PC-3 (cell line): ENCODE measurements at regions not wholly inside any gene's neighbourhood (a gene's known extent, or its start where the extent isn't known, plus 50 kb on each side); places are given as distances from the start of the nearest gene placed in this dataset.

Experiments
- ATAC-seq: fragments of 200-7000 bp; cut with Tn5 transposase; 2 replicates; pipeline ENCODE4 v1.9.1; 2020; ENCODE audit warnings: mild to moderate bottlenecking, moderate library complexity
- BruUV-seq: library from RNA; stranded (reverse); fragments of 400-500 nt; replicated peaks from 2 replicates; lab custom pipeline; 2021; lab: Mats Ljungman, UMichigan
- CTCF ChIA-PET: fragments of 300-600 bp; sonication (Branson Sonifier 250); formaldehyde crosslinking; loops from one replicate; lab custom pipeline; 2022; ENCODE audit warnings: antibody characterized with exemption; lab: Charles Lee
- POLR2A ChIA-PET: fragments of 300-600 bp; sonication (Branson Sonifier 250); formaldehyde crosslinking; loops from one replicate; lab custom pipeline; 2022; ENCODE audit warnings: antibody characterized with exemption; ENCODE audit not compliant: unreplicated experiment; lab: Charles Lee
- DNase-seq: peaks from one replicate; pipeline ENCODE4 v3.0.0-alpha.2; 2015
- H2AFZ ChIP-seq: fragments of 300-600 bp; sonication (generic); 2 replicates; pipeline ENCODE4 v1.6.0; 2016; ENCODE audit warnings: antibody characterized with exemption, low read length
- H3F3A ChIP-seq: fragments of 300-600 bp; sonication (generic); one replicate; pipeline ENCODE4 v1.6.0; 2017; ENCODE audit warnings: antibody characterized with exemption, low read length, control low read depth, mild to moderate bottlenecking; ENCODE audit not compliant: unreplicated experiment
- H3K27ac ChIP-seq: fragments of 300-600 bp; sonication (generic); 2 replicates; pipeline ENCODE4 v1.5.1; 2016; ENCODE audit warnings: mild to moderate bottlenecking, low read length
- H3K27me3 ChIP-seq: fragments of 300-600 bp; sonication (generic); 2 replicates; pipeline ENCODE4 v1.6.1; 2016; ENCODE audit warnings: low read length, mixed read lengths
- H3K36me3 ChIP-seq: fragments of 300-600 bp; sonication (generic); 2 replicates; pipeline ENCODE4 v1.6.1; 2016; ENCODE audit warnings: low read depth, mixed run types, low read length, mixed read lengths
- H3K4me1 ChIP-seq: fragments of 300-600 bp; sonication (generic); 2 replicates; pipeline ENCODE4 v1.5.1; 2016; ENCODE audit warnings: low read length; ENCODE audit not compliant: insufficient read depth
- H3K4me2 ChIP-seq: fragments of 300-600 bp; sonication (generic); 2 replicates; pipeline ENCODE4 v1.6.0; 2016; ENCODE audit warnings: low read length
- H3K4me3 ChIP-seq: fragments of 300-600 bp; sonication (generic); 2 replicates; pipeline ENCODE4 v1.5.1; 2016; ENCODE audit warnings: mild to moderate bottlenecking, low read length, mixed read lengths
- H3K79me2 ChIP-seq: fragments of 300-600 bp; sonication (generic); 2 replicates; pipeline ENCODE4 v1.6.1; 2017; ENCODE audit warnings: low read length, mixed read lengths
- H3K9ac ChIP-seq: fragments of 300-600 bp; sonication (generic); 2 replicates; pipeline ENCODE4 v1.6.0; 2016; ENCODE audit warnings: mild to moderate bottlenecking, low read length
- H3K9me2 ChIP-seq: fragments of 300-600 bp; sonication (generic); replicated peaks from 2 replicates; pipeline ENCODE4 v1.6.1; 2016; ENCODE audit warnings: mixed run types, low read length, mixed read lengths
- H3K9me3 ChIP-seq: fragments of 300-600 bp; sonication (generic); 2 replicates; pipeline ENCODE4 v1.6.1; 2016; ENCODE audit warnings: low read length, mixed read lengths
- H4K20me1 ChIP-seq: fragments of 300-600 bp; sonication (generic); 2 replicates; pipeline ENCODE4 v1.6.1; 2016; ENCODE audit warnings: low read length, mixed read lengths
- EZH2 ChIP-seq: fragments of 300-600 bp; sonication (generic); IDR thresholded peaks from one replicate; pipeline ENCODE4 v1.6.1; 2017; ENCODE audit warnings: antibody characterized with exemption, mild to moderate bottlenecking, low read length; ENCODE audit not compliant: unreplicated experiment
- EZH2phosphoT487 ChIP-seq: fragments of 300-600 bp; sonication (generic); IDR thresholded peaks from 2 replicates; pipeline ENCODE4 v1.6.1; 2018; ENCODE audit warnings: mild to moderate bottlenecking, antibody characterized with exemption, low read length, borderline replicate concordance
- intact Hi-C: fragments of 100-400 bp; cut with micrococcal nuclease; formaldehyde crosslinking; loops from 2 replicates; pipeline ENCODE4 v1.9.0; 2023
- TF ChIP-seq, protein P1 (sequence below): fragments of 300-600 bp; sonication (generic); conservative IDR thresholded peaks from 2 replicates; pipeline ENCODE4 v1.5.1; 2017; ENCODE audit warnings: antibody characterized with exemption, low read depth, mild to moderate bottlenecking, low read length

DNA sequence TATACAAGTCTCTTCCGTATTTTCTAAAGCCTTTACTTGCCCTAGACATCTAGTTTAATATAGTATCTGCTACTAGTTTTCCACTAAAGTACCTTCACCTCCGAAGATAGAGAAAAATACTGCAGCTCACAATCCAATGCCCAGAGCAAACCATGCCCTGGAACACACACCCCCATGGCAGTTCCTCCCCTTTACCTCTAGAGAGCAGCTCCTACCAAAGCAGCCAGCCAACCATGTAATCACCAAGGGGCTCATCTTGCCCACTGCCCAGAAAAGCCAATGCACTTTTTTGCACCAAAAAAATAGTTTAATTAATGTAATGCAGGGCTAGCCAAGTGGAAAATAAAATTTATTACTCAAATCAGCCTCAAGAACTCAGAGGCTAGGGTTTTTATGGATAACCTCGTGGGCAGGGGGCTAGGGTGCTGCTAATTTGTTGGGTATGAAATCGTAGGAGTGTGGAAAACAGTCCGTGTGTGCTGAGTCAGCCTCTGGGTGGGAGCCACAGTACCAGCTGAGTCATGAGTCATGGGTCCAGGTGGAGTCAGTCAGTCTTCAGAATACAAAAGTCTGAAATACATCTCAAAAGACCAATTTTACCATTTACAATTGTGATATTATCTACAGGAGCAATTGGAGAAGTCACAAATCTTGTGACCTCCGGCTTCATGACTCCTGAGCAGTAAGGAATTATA, 120.1 kb upstream of the ACO1 start:
- H4K20me1 ChIP-seq = no peaks in the 10 kb centered on the region
- ATAC-seq = peak; percentile 33; the same call in 1 of the 2 replicates
- intact Hi-C loops = no loop called here
- H3K79me2 ChIP-seq = no peaks in the 10 kb centered on the region
- TF ChIP-seq, protein P1, sequence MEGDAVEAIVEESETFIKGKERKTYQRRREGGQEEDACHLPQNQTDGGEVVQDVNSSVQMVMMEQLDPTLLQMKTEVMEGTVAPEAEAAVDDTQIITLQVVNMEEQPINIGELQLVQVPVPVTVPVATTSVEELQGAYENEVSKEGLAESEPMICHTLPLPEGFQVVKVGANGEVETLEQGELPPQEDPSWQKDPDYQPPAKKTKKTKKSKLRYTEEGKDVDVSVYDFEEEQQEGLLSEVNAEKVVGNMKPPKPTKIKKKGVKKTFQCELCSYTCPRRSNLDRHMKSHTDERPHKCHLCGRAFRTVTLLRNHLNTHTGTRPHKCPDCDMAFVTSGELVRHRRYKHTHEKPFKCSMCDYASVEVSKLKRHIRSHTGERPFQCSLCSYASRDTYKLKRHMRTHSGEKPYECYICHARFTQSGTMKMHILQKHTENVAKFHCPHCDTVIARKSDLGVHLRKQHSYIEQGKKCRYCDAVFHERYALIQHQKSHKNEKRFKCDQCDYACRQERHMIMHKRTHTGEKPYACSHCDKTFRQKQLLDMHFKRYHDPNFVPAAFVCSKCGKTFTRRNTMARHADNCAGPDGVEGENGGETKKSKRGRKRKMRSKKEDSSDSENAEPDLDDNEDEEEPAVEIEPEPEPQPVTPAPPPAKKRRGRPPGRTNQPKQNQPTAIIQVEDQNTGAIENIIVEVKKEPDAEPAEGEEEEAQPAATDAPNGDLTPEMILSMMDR = no peak
- TF ChIP-seq EZH2 = no peak
- no peaks in the 10 kb centered on the region for H3K9me3 ChIP-seq
- POLR2A ChIA-PET = no interaction called here
- no peak overlapping the region for H3K4me3 ChIP-seq
- H3K36me3 ChIP-seq = no peaks in the 10 kb centered on the region
- peaks cover 27% of the 10 kb centered on the region for H3K27me3 ChIP-seq
- H2AFZ ChIP-seq = no peak overlapping the region
- H3K4me1 ChIP-seq = no peaks in the 10 kb centered on the region
- peak overlapping the region; percentile 11; the same call in 1 of the 2 replicates for H3K4me2 ChIP-seq
- H3K9ac ChIP-seq = no peak overlapping the region
- DNase-seq = peak; percentile 45
- H3K27ac ChIP-seq = no peak overlapping the region
- CTCF ChIA-PET = no interaction called here
- H3K9me2 ChIP-seq = no peaks in the 10 kb centered on the region
- no TSS peak for BruUV-seq
- no peaks in the 10 kb centered on the region for H3F3A ChIP-seq

DNA sequence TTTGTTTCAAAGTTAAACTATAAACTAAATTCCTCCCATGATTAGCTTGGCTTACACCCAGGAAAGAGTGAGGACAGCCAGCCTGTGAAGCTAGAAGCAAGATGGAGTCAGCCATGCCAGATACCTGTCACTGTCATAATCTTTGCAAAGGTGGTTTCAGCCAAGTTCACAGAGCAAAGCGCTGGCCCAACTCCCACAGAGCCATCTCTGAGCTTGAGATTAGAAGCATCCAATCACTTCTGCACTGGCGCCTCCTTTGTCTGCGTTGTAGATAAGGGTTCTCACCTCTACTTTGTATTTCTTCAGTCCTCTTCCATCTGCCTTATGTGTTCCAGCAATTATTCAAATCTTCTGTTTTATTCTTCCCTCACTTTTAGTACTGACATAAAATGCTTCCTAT, 119.4 kb upstream of the ACO1 start:
- intact Hi-C loops = no loop called here
- Histone ChIP-seq H3K27me3 (peaks cover 27% of the 10 kb centered on the region), H3K79me2 (no peaks in the 10 kb centered on the region), H3K27ac (no peak overlapping the region), H3K4me3 (no peak overlapping the region), H3F3A (no peaks in the 10 kb centered on the region), H3K9me2 (no peaks in the 10 kb centered on the region), H3K4me2 (no peak overlapping the region), H3K9me3 (no peaks in the 10 kb centered on the region), H2AFZ (no peak overlapping the region), H3K4me1 (no peaks in the 10 kb centered on the region), H3K9ac (no peak overlapping the region), H3K36me3 (no peaks in the 10 kb centered on the region), H4K20me1 (no peaks in the 10 kb centered on the region)
- DNase-seq (no peak), ATAC-seq (no peak)
- ChIA-PET POLR2A (no interaction called here), CTCF (no interaction called here)
- BruUV-seq = no TSS peak
- no peak for TF ChIP-seq EZH2phosphoT487
- TF ChIP-seq, protein P1 = no peak
- TF ChIP-seq EZH2 = no peak

- Histone ChIP-seq H2AFZ (no peak overlapping the region), H3K4me2 (no peak overlapping the region), H3K4me3 (no peak overlapping the region), H3K4me1 (no peaks in the 10 kb centered on the region), H3K79me2 (no peaks in the 10 kb centered on the region), H3K27ac (no peak overlapping the region), H3F3A (no peaks in the 10 kb centered on the region), H3K9me2 (no peaks in the 10 kb centered on the region), H3K9me3 (no peaks in the 10 kb centered on the region), H3K27me3 (peaks cover 32% of the 10 kb centered on the region), H3K9ac (no peak overlapping the region), H4K20me1 (no peaks in the 10 kb centered on the region), H3K36me3 (no peaks in the 10 kb centered on the region)
- ATAC-seq (no peak), DNase-seq (no peak)
- intact Hi-C loops = no loop called here
- TF ChIP-seq, protein P1 = no peak
- TF ChIP-seq EZH2 (no peak), EZH2phosphoT487 (no peak)
- ChIA-PET POLR2A (no interaction called here), CTCF (no interaction called here)
- BruUV-seq = no TSS peak
Measured at GRCh38 chr9:32278991-32279390, 105.5 kb upstream of the ACO1 start.
